Omental fat pad (tissue), 3 donors: ENCODE measurements at regions not wholly inside any gene's neighbourhood (a gene's known extent, or its start where the extent isn't known, plus 50 kb on each side); places are given as distances from the start of the nearest gene placed in this dataset.
"Not testable (repeated sequence)": the region's sequence is repeated elsewhere in the genome, so short reads cannot be mapped to it uniquely, and the experiment has no call there.

Experiments
- ATAC-seq: fragments of 150-250 bp; one replicate; pipeline ENCODE4 v1.9.1; 2016; ENCODE audit warnings: mild to moderate bottlenecking, moderate library complexity; ENCODE audit not compliant: low FRiP score
- DNase-seq: peaks from one replicate; pipeline ENCODE4 v3.0.0-alpha.2; 2019; ENCODE audit warnings: low spot score
- TF ChIP-seq, protein P1 (sequence below), 3 donors: fragments of 450-650 bp; IDR thresholded peaks; one replicate each; pipeline ENCODE4 v1.5.1; 2016 to 2017; ENCODE audit warnings: antibody characterized with exemption in 3 of 3, mild to moderate bottlenecking in 3 of 3, moderate library complexity in 2 of 3

DNA sequence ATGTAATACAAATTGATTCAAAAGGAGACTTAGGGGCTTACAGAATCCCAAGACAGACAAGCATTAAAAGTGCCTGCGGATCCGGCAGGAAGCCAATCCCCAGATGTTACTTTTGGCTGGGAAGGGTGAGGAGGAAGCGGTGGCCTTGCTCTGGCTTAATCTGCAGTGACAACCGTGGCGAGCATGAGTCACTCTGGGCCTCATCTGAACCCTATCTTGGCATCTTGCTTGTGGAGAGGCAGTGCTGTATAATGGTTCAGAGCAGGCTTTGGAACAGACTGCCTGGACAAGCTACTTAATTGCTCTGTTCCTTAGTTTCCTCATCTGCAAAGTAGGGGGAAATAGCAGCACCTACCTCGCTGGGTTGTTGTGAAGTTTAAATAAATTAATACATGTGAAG lies 74.1 kb downstream of the XCL2 start:
- TF ChIP-seq, protein P1, sequence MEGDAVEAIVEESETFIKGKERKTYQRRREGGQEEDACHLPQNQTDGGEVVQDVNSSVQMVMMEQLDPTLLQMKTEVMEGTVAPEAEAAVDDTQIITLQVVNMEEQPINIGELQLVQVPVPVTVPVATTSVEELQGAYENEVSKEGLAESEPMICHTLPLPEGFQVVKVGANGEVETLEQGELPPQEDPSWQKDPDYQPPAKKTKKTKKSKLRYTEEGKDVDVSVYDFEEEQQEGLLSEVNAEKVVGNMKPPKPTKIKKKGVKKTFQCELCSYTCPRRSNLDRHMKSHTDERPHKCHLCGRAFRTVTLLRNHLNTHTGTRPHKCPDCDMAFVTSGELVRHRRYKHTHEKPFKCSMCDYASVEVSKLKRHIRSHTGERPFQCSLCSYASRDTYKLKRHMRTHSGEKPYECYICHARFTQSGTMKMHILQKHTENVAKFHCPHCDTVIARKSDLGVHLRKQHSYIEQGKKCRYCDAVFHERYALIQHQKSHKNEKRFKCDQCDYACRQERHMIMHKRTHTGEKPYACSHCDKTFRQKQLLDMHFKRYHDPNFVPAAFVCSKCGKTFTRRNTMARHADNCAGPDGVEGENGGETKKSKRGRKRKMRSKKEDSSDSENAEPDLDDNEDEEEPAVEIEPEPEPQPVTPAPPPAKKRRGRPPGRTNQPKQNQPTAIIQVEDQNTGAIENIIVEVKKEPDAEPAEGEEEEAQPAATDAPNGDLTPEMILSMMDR (IDR thresholded peaks at IDR 0.05) = no peak
- ATAC-seq (no peak), DNase-seq (no peak)

DNA sequence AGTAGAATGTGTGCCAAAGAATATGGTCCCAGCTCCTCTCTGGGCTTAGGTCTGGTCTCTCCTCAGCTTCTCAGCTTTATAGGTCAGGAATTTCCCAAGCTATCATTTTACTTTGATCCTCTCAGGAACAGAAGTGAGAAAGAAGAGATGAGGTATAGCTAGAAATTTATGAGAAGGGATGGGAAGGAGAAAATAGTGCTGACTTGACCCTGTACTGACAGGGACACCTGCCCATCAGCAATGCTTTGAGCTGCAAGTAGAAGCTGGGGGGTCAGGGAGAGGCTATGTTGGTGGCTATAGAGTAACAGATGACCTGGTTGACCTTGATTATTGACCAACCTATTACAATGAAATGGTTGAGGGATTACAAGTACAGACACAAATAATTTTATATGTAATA lies 75.0 kb downstream of the XCL2 start:
- DNase-seq (no peak), ATAC-seq (no peak)
- TF ChIP-seq, protein P1 (IDR thresholded peaks at IDR 0.05) = no peak

GRCh38 chr1:168468042-168468809 lies 75.6 kb downstream of the XCL2 start:
- ATAC-seq (no peak), DNase-seq (no peak)
- TF ChIP-seq, protein P1 (IDR thresholded peaks at IDR 0.05) = no peak

DNA sequence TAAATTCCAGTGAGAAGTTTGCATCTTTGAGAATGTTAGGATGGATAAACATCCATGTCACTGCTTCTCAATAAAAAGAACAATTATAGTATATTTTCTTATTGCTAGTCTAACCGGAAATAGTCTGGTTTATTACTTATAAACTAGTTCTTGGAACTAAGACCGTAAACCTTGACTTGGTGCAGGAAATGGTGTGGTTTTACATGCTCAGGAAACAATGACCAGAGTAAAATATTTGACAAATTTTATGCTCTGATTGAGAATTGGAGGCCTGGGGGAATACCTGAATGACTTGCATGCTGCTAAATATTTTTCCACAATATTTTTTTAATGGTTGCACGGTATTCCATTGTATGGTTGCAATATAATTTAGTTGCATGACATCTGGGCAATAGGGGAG lies 76.3 kb downstream of the XCL2 start:
- no peak for ATAC-seq
- TF ChIP-seq, protein P1 (IDR thresholded peaks at IDR 0.05) = no peak
- DNase-seq = no peak

DNA sequence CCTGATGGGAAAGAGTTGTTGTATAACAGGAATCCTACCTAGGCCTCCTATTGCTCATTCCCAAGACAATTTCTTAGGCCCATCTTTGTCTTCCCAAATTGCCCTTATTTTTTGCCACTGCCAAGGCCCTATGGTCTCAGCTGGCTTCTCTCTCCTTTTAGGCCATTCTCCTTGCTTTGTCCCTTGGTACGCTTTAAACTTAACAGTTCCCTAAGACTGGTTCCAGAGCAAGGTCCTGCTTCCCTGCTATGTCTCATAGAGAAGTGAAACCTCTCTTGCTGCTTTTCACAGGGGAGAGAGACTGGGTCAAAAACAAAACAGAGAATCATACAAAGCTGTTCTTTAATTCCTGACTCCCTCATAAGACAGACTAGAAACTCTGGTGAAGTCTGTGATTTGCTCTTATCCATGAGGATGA lies 77.1 kb downstream of the XCL2 start:
- ATAC-seq (peak; percentile 16), DNase-seq (no peak)
- TF ChIP-seq, protein P1 (IDR thresholded peaks at IDR 0.05) = no peak

DNA sequence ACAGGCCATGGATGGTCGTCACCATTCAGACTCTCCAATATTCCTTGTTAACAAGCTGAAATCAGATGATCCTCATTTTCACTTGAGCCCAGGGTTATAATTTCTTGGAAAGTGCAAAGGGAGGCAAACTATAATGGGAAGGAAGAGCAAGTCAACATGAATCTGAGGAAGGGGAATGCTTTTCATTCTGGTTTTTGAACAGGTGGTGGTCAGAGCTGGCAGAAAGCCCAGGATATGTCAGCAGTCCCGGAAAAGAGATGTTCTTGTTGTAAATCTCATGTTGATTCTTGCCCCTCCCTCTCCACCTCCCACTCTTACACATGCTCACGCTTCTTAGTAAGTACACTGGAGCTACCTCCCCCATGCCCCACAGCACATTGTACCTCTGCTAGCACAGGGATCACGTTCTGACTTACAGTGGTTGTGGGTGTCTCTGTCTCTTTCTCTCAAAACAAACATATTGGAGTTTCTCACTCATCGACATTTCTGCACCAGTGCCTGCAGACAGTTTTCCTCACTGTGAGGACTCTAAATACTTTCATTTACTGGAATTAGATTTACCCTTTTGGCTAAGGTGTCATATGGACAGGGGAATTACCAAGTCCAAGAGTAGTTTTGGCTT lies 77.6 kb downstream of the XCL2 start:
- ATAC-seq = peak; percentile 61
- no peak for DNase-seq
- TF ChIP-seq, protein P1 (IDR thresholded peaks at IDR 0.05) = no peak

DNA sequence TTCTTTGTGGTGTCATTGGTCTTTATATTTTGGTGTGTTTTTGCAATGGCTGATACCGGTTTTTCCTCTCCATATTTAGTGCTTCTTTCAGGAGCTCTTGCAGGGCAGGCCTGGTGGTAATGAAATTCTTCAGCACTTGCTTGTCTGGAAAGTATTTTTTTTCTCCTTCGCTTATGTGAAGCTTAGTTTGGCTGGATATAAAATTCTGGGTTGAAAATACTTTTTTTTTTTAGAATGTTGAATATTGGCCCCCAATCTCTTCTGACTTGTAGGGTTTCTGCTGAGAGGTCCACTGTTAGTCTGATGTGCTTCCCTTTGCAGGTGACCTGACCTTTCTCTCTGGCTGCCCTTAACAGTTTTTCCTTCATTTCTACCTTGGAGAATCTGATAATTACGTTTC lies 82.7 kb downstream of the XCL2 start:
- DNase-seq, ATAC-seq: not testable (repeated sequence)

- not testable (repeated sequence) for DNase-seq, ATAC-seq
These were observed 86.5 kb downstream of the XCL2 start for GRCh38 chr1:168457296-168457695.
